GM21529 (cell line): ENCODE measurements at regions not wholly inside any gene's neighbourhood (a gene's known extent, or its start where the extent isn't known, plus 50 kb on each side); places are given as distances from the start of the nearest gene placed in this dataset.

Experiments used
- ATAC-seq: cut with Tn5 transposase; IDR thresholded peaks from one replicate; pipeline ENCODE4 v1.9.1; 2021; ENCODE audit not compliant: unreplicated experiment

DNA sequence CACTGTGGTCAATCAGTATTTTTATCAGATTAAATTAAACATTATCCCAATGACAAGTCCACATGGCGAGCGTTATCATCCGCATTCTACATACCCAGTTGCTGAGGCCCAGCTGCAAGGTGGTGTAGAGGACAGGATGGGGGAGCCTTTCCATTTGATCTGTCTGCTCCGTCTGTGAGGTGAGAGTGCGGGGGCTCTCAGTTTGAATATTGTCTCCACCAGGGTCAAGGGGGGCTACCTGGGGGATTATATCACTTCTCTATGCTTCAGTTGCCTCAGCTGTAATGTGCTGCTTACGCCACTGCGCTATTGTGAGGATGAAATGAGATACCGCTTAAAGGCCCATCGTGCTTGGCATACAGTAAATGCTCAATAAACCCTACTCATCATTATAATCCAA lies 1106.0 kb downstream of the BCL11B start:
- ATAC-seq, result no peak

DNA sequence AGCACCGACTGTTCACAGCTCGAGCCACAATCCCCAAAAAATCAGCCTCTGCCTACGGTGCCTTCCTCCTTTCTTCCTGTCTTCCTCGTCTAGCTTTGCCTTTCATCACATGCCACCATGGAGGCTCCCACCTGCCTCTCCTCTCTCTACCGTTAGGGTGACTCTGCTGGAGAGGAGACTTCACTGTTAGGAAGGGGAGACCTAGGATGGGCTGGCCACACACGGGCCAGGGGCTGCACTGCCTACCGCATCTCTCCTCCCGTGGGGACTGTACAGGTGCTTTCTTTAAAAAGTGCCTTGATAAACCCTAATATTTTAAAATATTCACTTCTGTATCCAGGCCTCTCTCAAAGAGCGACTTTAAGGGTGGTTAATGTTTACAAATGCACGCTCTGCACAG lies 1104.7 kb downstream of the BCL11B start:
- no peak for ATAC-seq

DNA sequence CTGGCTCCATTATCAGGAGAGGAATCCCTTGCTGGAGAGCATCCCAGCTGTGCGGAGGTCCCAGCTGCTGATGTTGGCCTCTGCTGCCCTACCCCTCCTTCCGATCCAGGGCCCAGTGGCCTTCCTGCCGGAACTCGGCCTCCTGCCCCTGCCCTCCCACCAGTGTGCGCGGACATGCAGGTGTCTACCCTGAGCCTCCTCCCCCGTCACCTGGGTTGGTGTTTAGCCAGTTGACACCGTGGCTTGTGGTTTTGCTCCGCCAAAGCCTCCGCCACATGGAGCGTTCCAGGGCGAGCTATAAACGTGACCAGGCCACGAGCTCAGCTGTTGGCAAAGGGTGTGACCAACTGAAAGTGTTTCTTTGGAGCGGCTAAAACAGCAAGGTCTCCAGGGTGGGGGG lies 1104.3 kb downstream of the BCL11B start:
- no peak for ATAC-seq

- no peak for ATAC-seq
These were observed 1103.6 kb downstream of the BCL11B start for GRCh38 chr14:98168211-98168985.

- ATAC-seq, result no peak
These were observed 1102.8 kb downstream of the BCL11B start for GRCh38 chr14:98169170-98169587.

GRCh38 chr14:98170575-98170974 lies 1101.4 kb downstream of the BCL11B start:
- no peak for ATAC-seq

DNA sequence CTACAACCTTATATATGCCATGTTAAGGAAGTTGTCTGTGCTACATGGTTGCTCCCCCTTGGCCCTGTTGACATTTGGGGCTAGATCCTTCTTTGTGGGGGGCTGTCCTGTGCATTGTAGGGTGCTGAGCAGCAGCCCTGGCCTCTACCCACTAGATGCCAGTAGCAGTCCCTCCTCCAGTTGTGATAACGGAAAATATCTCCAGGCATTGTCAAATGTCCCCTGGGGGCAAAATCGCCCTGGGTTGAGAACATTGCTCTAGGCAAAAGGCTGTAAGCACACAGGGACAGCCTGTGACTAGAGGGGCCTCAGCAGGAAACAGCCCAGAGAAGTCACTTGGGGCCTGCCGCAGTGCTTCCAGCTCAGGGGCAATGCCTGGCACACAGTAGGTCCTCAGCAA lies 1100.3 kb downstream of the BCL11B start:
- ATAC-seq, result no peak

- ATAC-seq, result no peak
These were observed 1099.7 kb downstream of the BCL11B start for GRCh38 chr14:98172243-98172778.

GRCh38 chr14:98173305-98173704 lies 1098.7 kb downstream of the BCL11B start:
- no peak for ATAC-seq

- no peak for ATAC-seq
These were observed 1098.0 kb downstream of the BCL11B start for GRCh38 chr14:98174041-98174440.

GRCh38 chr14:98175436-98175835 lies 1096.6 kb downstream of the BCL11B start:
- no peak for ATAC-seq

GRCh38 chr14:98175881-98176280 lies 1096.1 kb downstream of the BCL11B start:
- ATAC-seq, result no peak

DNA sequence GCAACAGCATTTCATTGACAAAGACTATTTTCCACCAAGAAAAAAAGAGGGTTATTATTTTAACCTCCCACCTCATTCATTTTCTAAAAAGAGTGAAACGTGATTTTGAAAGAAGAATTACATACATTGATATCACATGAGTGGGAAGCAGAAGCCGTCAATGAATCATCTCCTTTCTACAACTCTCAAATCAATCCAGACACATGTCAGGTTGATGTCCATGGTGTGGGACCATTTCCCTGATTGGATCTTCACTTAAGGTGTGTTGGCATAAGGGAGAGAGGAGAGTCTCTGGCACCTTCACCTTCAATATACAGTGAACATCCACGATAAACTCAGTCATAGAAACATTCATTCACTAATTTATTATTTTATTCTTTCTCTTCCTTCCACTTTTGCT lies 1095.1 kb downstream of the BCL11B start:
- ATAC-seq, result no peak

- ATAC-seq, result no peak
These were observed 1094.4 kb downstream of the BCL11B start for GRCh38 chr14:98177551-98177950.

DNA sequence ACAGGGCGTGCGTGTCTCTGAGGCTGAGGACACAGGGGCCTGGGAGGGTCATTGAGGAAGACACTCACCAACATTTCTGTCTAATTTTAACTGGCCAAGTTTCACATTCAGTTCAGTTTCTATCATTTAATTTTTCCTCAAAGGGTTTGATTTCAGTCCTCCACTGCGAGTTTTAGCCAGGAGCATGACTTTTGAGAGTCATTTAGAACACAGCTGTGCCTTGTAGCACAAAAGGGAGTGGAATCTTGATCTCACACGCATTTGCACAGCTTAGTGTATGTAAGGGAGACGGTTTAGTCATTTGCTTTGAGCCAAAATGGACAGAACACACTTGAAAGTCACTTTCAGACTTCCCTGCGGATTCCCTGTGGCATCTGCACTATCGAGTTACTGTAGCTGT lies 1090.8 kb downstream of the BCL11B start:
- ATAC-seq, result no peak

- no peak for ATAC-seq
These were observed 1090.2 kb downstream of the BCL11B start for GRCh38 chr14:98181768-98182167.

GRCh38 chr14:98182393-98183055 lies 1089.5 kb downstream of the BCL11B start:
- ATAC-seq, result no peak

DNA sequence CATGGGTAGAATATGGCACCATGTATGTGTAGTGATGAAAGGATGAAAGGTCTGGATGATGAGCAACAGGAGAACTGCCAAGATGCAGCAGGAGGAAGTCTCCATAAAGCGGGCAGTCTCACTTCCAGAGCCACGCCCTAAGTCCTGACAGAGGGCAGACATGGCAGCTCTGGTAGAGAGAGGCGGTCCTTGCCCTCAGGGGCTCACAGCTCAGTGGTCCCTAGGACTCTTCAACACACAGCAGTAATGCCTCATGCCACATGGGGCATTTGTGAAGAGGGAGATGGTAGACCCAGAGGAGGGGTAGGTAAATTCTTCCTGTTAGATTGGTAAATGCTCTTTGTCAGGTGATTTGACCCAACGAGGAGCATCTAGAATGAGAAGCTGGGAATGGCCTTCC lies 1088.4 kb downstream of the BCL11B start:
- no peak for ATAC-seq

- no peak for ATAC-seq
These were observed 1087.5 kb downstream of the BCL11B start for GRCh38 chr14:98184457-98184856.

DNA sequence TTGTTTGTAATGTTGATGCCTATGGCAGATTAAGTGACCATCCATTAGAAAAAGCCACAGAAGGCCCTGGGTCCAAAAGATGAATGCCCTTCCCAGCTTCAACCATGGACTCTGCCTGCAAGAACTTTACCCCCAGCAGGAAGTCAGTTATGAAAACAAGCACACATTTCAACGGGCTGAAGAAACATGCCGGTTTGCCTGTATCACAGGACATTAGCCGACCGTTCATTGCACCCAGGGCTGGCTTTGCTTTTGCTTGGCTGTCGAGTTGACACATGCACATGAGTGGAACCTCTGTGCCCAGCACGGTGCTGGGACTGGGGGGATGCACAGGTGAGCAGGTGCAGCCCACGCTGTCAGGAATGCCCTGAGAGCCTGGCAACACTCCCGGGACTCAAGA lies 1087.0 kb downstream of the BCL11B start:
- no peak for ATAC-seq

GRCh38 chr14:98186140-98186539 lies 1085.9 kb downstream of the BCL11B start:
- no peak for ATAC-seq

GRCh38 chr14:98187281-98187680 lies 1084.7 kb downstream of the BCL11B start:
- ATAC-seq, result no peak
